IMR-90 (cell line): ENCODE measurements at regions not wholly inside any gene's neighbourhood (a gene's known extent, or its start where the extent isn't known, plus 50 kb on each side); places are given as distances from the start of the nearest gene placed in this dataset.

ENCODE experiments used
- ATAC-seq: fragments of 200-7000 bp; cut with Tn5 transposase; 2 replicates; pipeline ENCODE4 v1.9.1; 2020; ENCODE audit warnings: low read depth, mild to moderate bottlenecking, moderate library complexity
- BruUV-seq: library from RNA; stranded (reverse); fragments of 400-500 nt; replicated peaks from 2 replicates; lab custom pipeline; 2021; lab: Mats Ljungman, UMichigan
- CTCF ChIA-PET: fragments of 300-600 bp; formaldehyde crosslinking; extraction: SDS; loops from one replicate; lab custom pipeline; 2021; ENCODE audit warnings: antibody characterized with exemption; lab: Yijun Ruan, JAX
- POLR2A ChIA-PET: fragments of 300-600 bp; sonication (Branson Sonifier 250); formaldehyde crosslinking; loops from one replicate; lab custom pipeline; 2022; ENCODE audit warnings: antibody characterized with exemption; ENCODE audit not compliant: unreplicated experiment; lab: Charles Lee
- DNase-seq: peaks from one replicate; pipeline ENCODE4 v3.0.0; 2013
- H2AFZ ChIP-seq: replicated peaks from 2 replicates; pipeline ENCODE3; 2013; ENCODE audit warnings: low read length, mild to moderate bottlenecking; ENCODE audit not compliant: poor library complexity
- H2AK5ac ChIP-seq: 2 replicates; pipeline ENCODE4 v1.6.1; 2013; ENCODE audit warnings: low read depth, low read length, inconsistent platforms
- H2AK9ac ChIP-seq: replicated peaks from 2 replicates; pipeline ENCODE3; 2013; ENCODE audit warnings: mild to moderate bottlenecking, low read depth, low read length, moderate library complexity; ENCODE audit not compliant: poor library complexity
- H2BK120ac ChIP-seq: 2 replicates; pipeline ENCODE4 v1.6.1; 2013; ENCODE audit warnings: low read depth, low read length, inconsistent platforms
- H2BK15ac ChIP-seq: 3 replicates; pipeline ENCODE4 v1.6.1; 2013; ENCODE audit warnings: low read depth, low read length, inconsistent platforms
- H2BK20ac ChIP-seq: 2 replicates; pipeline ENCODE4 v1.6.1; 2013; ENCODE audit warnings: low read depth, mild to moderate bottlenecking, inconsistent platforms, low read length, moderate library complexity
- H2BK5ac ChIP-seq: 2 replicates; pipeline ENCODE4 v1.6.1; 2013; ENCODE audit warnings: mild to moderate bottlenecking, low read depth, low read length, inconsistent platforms; ENCODE audit not compliant: poor library complexity, severe bottlenecking
- H3K14ac ChIP-seq: replicated peaks from 2 replicates; pipeline ENCODE4 v1.6.1; 2013; ENCODE audit warnings: low read depth, low read length, inconsistent platforms
- H3K18ac ChIP-seq: 2 replicates; pipeline ENCODE4 v1.6.1; 2013; ENCODE audit warnings: low read depth, low read length, control low read depth
- H3K23ac ChIP-seq: 2 replicates; pipeline ENCODE4 v1.6.1; 2013; ENCODE audit warnings: low read depth, low read length, inconsistent platforms
- H3K27ac ChIP-seq: 2 replicates; pipeline ENCODE4 v1.5.1; 2013; ENCODE audit warnings: mild to moderate bottlenecking, control low read depth, low read length; ENCODE audit not compliant: insufficient read depth
- H3K27me3 ChIP-seq: 2 replicates; pipeline ENCODE4 v1.6.1; 2013; ENCODE audit warnings: low read length; ENCODE audit not compliant: control insufficient read depth, insufficient read depth
- H3K36me3 ChIP-seq: 2 replicates; pipeline ENCODE4 v1.6.1; 2013; ENCODE audit warnings: low read length, mixed read lengths; ENCODE audit not compliant: control insufficient read depth, insufficient read depth
- H3K4ac ChIP-seq: 2 replicates; pipeline ENCODE4 v1.6.1; 2013; ENCODE audit warnings: low read depth, low read length, inconsistent platforms
- H3K4me1 ChIP-seq: 2 replicates; pipeline ENCODE4 v1.6.1; 2013; ENCODE audit warnings: low read length, mixed read lengths; ENCODE audit not compliant: control insufficient read depth, insufficient read depth
- H3K4me2 ChIP-seq: 2 replicates; pipeline ENCODE4 v1.6.1; 2013; ENCODE audit warnings: low read depth, mild to moderate bottlenecking, control low read depth, low read length, moderate library complexity
- H3K4me3 ChIP-seq: 2 replicates; pipeline ENCODE4 v1.5.1; 2013; ENCODE audit warnings: low read depth, mild to moderate bottlenecking, control low read depth, low read length, moderate library complexity; ENCODE audit not compliant: insufficient read depth
- H3K56ac ChIP-seq: 2 replicates; pipeline ENCODE4 v1.6.1; 2013; ENCODE audit warnings: low read length, inconsistent platforms; ENCODE audit not compliant: insufficient read depth; ENCODE audit errors: extremely low read depth
- H3K79me1 ChIP-seq, 2 experiments: 2 replicates each; pipeline ENCODE4 v1.6.1; 2013; ENCODE audit warnings: low read length in 2 of 2, inconsistent platforms in 1 of 2, low read depth in 1 of 2
- H3K9ac ChIP-seq: 2 replicates; pipeline ENCODE4 v1.6.1; 2013; ENCODE audit warnings: low read depth, low read length, control low read depth
- H3K9me1 ChIP-seq: 2 replicates; pipeline ENCODE4 v1.6.1; 2013; ENCODE audit warnings: low read length, inconsistent platforms; ENCODE audit not compliant: insufficient read depth
- H3K9me3 ChIP-seq: 2 replicates; pipeline ENCODE4 v1.6.1; 2013; ENCODE audit warnings: low read length; ENCODE audit not compliant: control insufficient read depth, insufficient read depth
- H4K20me1 ChIP-seq: 2 replicates; pipeline ENCODE4 v1.6.1; 2013; ENCODE audit warnings: low read length, inconsistent platforms; ENCODE audit not compliant: insufficient read depth
- H4K5ac ChIP-seq: 2 replicates; pipeline ENCODE4 v1.6.1; 2013; ENCODE audit warnings: mild to moderate bottlenecking, low read depth, low read length, control low read depth
- H4K8ac ChIP-seq, 2 experiments: 2 replicates each; pipeline ENCODE4 v1.6.1; 2013; ENCODE audit warnings: low read depth in 2 of 2, low read length in 2 of 2, control low read depth in 1 of 2, inconsistent platforms in 1 of 2
- H4K91ac ChIP-seq: 2 replicates; pipeline ENCODE4 v1.6.1; 2013; ENCODE audit warnings: low read depth, low read length, inconsistent platforms; ENCODE audit not compliant: insufficient read depth
- BHLHE40 ChIP-seq: fragments of 150-350 bp; IDR thresholded peaks from 2 replicates; pipeline ENCODE4 v1.6.1; 2016; ENCODE audit warnings: mild to moderate bottlenecking, low read depth, low read length
- CHD1 ChIP-seq: IDR thresholded peaks from 2 replicates; pipeline ENCODE4 v1.6.1; 2012; ENCODE audit warnings: low read depth, low read length, improper control_type of control experiment
- MAFK ChIP-seq: IDR thresholded peaks from 2 replicates; pipeline ENCODE4 v1.6.1; 2012; ENCODE audit warnings: low read depth, low read length, improper control_type of control experiment
- RCOR1 ChIP-seq: IDR thresholded peaks from 2 replicates; pipeline ENCODE4 v1.6.1; 2012; ENCODE audit warnings: mild to moderate bottlenecking, low read length, improper control_type of control experiment; ENCODE audit not compliant: insufficient replicate concordance
- RFX5 ChIP-seq: IDR thresholded peaks from 2 replicates; pipeline ENCODE4 v1.8.0; 2012; ENCODE audit warnings: low read depth, mild to moderate bottlenecking, low read length, moderate library complexity
- dilution Hi-C: fragments of 300-500 bp; cut with HindIII; formaldehyde crosslinking; loops from one replicate; pipeline ENCODE4 v1.14.3; 2018; ENCODE audit warnings: low sequenced_read_pairs; ENCODE audit not compliant: unreplicated experiment
- in situ Hi-C: fragments of 300-500 bp; cut with MboI; formaldehyde crosslinking; loops from 3 replicates; pipeline ENCODE4 v1.14.3; 2019; ENCODE audit warnings: low sequenced_read_pairs, inconsistent platforms, mixed read lengths
- intact Hi-C: fragments of 100-400 bp; cut with micrococcal nuclease; formaldehyde crosslinking; loops from 2 replicates; pipeline ENCODE4 v1.10.0; 2022

- ATAC-seq (no peak), DNase-seq (no peak)
- no peak overlapping the region for H2AFZ ChIP-seq
- TF ChIP-seq MAFK (no peak), RCOR1 (no peak), RFX5 (no peak), BHLHE40 (no peak), CHD1 (no peak)
- no peak overlapping the region for H2BK120ac ChIP-seq
- no peak overlapping the region for H4K8ac ChIP-seq
- H3K9me1 ChIP-seq, result no peaks in the 10 kb centered on the region
- no peaks in the 10 kb centered on the region for H3K27me3 ChIP-seq
- H3K4me3 ChIP-seq, result no peak overlapping the region
- peaks cover 7% of the 10 kb centered on the region for H3K9me3 ChIP-seq
- no peak overlapping the region for H2BK20ac ChIP-seq
- no peak overlapping the region for H2BK5ac ChIP-seq
- H4K5ac ChIP-seq, result no peak overlapping the region
- no peaks in the 10 kb centered on the region for H3K4me1 ChIP-seq
- dilution Hi-C loops (no loop called here), in situ Hi-C loops (no loop called here), intact Hi-C loops (no loop called here)
- no peak overlapping the region for H3K9ac ChIP-seq
- no peak overlapping the region for H3K56ac ChIP-seq
- H3K18ac ChIP-seq, result no peak overlapping the region
- H4K91ac ChIP-seq, result no peak overlapping the region
- no peaks in the 10 kb centered on the region for H4K20me1 ChIP-seq
- CTCF ChIA-PET, result interaction anchor here (0.6 kb wide), 1 partner anchor 78 kb away, joined by 3 read pairs; no protein-coding TSS in a partner anchor
- H2AK9ac ChIP-seq, result no peak overlapping the region
- H3K4ac ChIP-seq, result no peak overlapping the region
- no peak overlapping the region for H2AK5ac ChIP-seq
- BruUV-seq, result no TSS peak
- POLR2A ChIA-PET, result no interaction called here
- no peak overlapping the region for H3K14ac ChIP-seq
- H3K4me2 ChIP-seq, result no peak overlapping the region
- H2BK15ac ChIP-seq, result no peak overlapping the region
- H3K36me3 ChIP-seq, result no peaks in the 10 kb centered on the region
- H3K79me1 ChIP-seq, result no peaks in the 10 kb centered on the region
- no peak overlapping the region for H3K27ac ChIP-seq
- H3K23ac ChIP-seq, result no peak overlapping the region
Observed at GRCh38 chr6:92888316-92888715, 531.0 kb downstream of the EPHA7 start.
